Frontal cortex (tissue), 3 donors: ENCODE measurements at regions not wholly inside any gene's neighbourhood (a gene's known extent, or its start where the extent isn't known, plus 50 kb on each side); places are given as distances from the start of the nearest gene placed in this dataset.

Experiments used
- DNase-seq, 2 donors: peaks; one replicate each; pipeline ENCODE4 v3.0.0; 2012; ENCODE audit warnings: low spot score in 2 of 2
- FAIRE-seq: peaks from 2 replicates; lab custom pipeline; 2012; peaks lifted over from hg19 to GRCh38; lab: Jason Lieb, UNC
- donor health status: control.
- donor health status: control.
- donor health status: control.

- DNase-seq: no peak
- FAIRE-seq: no peak
Observed at GRCh38 chr13:53775807-53776206, 747.2 kb downstream of the OLFM4 start.

GRCh38 chr13:53778937-53779336 lies 750.3 kb downstream of the OLFM4 start:
- FAIRE-seq: no peak
- DNase-seq: no peak

- FAIRE-seq: no peak
- DNase-seq: no peak
Observed at GRCh38 chr13:53781941-53782340, 753.3 kb downstream of the OLFM4 start.

- DNase-seq (peak; percentile 5 to 27), FAIRE-seq (peak; percentile 81)
Observed at GRCh38 chr13:53782488-53782961, 753.9 kb downstream of the OLFM4 start.

GRCh38 chr13:53783471-53783870 lies 754.9 kb downstream of the OLFM4 start:
- FAIRE-seq (no peak), DNase-seq (no peak)

GRCh38 chr13:53788286-53788685 lies 759.7 kb downstream of the OLFM4 start:
- FAIRE-seq: no peak

GRCh38 chr13:53800011-53800410 lies 771.4 kb downstream of the OLFM4 start:
- FAIRE-seq (no peak), DNase-seq (no peak)

More at GRCh38 chr13:53788286-53788685, 759.7 kb downstream of the OLFM4 start:
- no peak for DNase-seq

- DNase-seq (no peak), FAIRE-seq (no peak)
Observed at GRCh38 chr13:53807251-53807834, 778.7 kb downstream of the OLFM4 start.

GRCh38 chr13:53821632-53822031 lies 793.0 kb downstream of the OLFM4 start:
- peak in 1 of 2 donors; percentile 1 for DNase-seq
- FAIRE-seq: no peak

GRCh38 chr13:53822136-53822535 lies 793.5 kb downstream of the OLFM4 start:
- FAIRE-seq (no peak), DNase-seq (no peak)

- DNase-seq: no peak
- no peak for FAIRE-seq
Observed at GRCh38 chr13:53839461-53839860, 810.8 kb downstream of the OLFM4 start.

GRCh38 chr13:53844473-53845146 lies 816.0 kb downstream of the OLFM4 start:
- FAIRE-seq (no peak), DNase-seq (no peak)

- FAIRE-seq: no peak
- DNase-seq: no peak
Observed at GRCh38 chr13:53847502-53847901, 818.9 kb downstream of the OLFM4 start.

- FAIRE-seq: no peak
- no peak for DNase-seq
Observed at GRCh38 chr13:53848366-53848961, 819.9 kb downstream of the OLFM4 start.

- DNase-seq: no peak
- no peak for FAIRE-seq
Observed at GRCh38 chr13:53854321-53854720, 825.7 kb downstream of the OLFM4 start.

GRCh38 chr13:53856573-53857195 lies 828.1 kb downstream of the OLFM4 start:
- DNase-seq (no peak), FAIRE-seq (no peak)

- DNase-seq (no peak), FAIRE-seq (no peak)
Observed at GRCh38 chr13:53863520-53863919, 834.9 kb downstream of the OLFM4 start.

- FAIRE-seq: no peak
- DNase-seq: no peak
Observed at GRCh38 chr13:53873558-53873957, 844.9 kb downstream of the OLFM4 start.

- no peak for FAIRE-seq
- DNase-seq: no peak
Observed at GRCh38 chr13:53878861-53879260, 850.2 kb downstream of the OLFM4 start.

GRCh38 chr13:53885997-53886396 lies 857.4 kb downstream of the OLFM4 start:
- DNase-seq (no peak), FAIRE-seq (no peak)

- no peak for DNase-seq
- FAIRE-seq: no peak
Observed at GRCh38 chr13:53890696-53891095, 862.1 kb downstream of the OLFM4 start.
